Activated naive CD8-positive, alpha-beta T cell treated with anti-CD3 and anti-CD28 coated beads for 36 hours (primary cell): ENCODE measurements at regions not wholly inside any gene's neighbourhood (a gene's known extent, or its start where the extent isn't known, plus 50 kb on each side); places are given as distances from the start of the nearest gene placed in this dataset.

Experiments used
- DNase-seq: peaks from one replicate; pipeline ENCODE4 v3.0.0; 2021
- H3K27ac Mint-ChIP-seq: one replicate; pipeline ENCODE4 v1.8.0; 2022; ENCODE audit warnings: mild to moderate bottlenecking, moderate library complexity, mixed read lengths
- H3K27me3 Mint-ChIP-seq: one replicate; pipeline ENCODE4 v1.8.0; 2022; ENCODE audit warnings: mild to moderate bottlenecking, mixed read lengths
- H3K36me3 Mint-ChIP-seq: one replicate; pipeline ENCODE4 v1.8.0; 2021; ENCODE audit warnings: mild to moderate bottlenecking, mixed read lengths
- H3K4me1 Mint-ChIP-seq: one replicate; pipeline ENCODE4 v1.8.0; 2021; ENCODE audit warnings: mixed read lengths
- H3K4me3 Mint-ChIP-seq: one replicate; pipeline ENCODE4 v1.8.0; 2022; ENCODE audit warnings: mild to moderate bottlenecking, moderate library complexity, mixed read lengths
- H3K9me3 Mint-ChIP-seq: one replicate; pipeline ENCODE4 v1.8.0; 2022; ENCODE audit warnings: mixed read lengths

DNA sequence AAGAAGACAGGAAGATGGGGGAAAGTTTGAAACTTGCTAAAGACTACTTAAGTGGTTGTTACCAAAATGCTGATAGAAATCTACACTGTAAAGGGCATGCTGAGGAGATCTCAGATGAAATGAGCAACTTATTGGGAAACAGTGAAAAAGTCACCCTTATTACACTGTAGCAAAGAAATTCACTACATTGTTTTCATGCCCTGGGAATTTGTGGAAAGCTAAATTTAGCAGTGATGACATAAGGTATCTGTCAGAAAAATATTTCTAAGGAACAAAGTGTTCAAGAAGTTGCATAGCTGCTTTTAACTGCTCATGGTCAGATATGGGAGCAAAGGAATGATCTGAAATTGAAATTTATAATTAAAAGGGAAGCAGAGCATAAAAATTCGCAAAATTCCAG lies 702.4 kb upstream of the LRRC4C start:
- H3K4me1 Mint-ChIP-seq = no peaks in the 10 kb centered on the region

DNA sequence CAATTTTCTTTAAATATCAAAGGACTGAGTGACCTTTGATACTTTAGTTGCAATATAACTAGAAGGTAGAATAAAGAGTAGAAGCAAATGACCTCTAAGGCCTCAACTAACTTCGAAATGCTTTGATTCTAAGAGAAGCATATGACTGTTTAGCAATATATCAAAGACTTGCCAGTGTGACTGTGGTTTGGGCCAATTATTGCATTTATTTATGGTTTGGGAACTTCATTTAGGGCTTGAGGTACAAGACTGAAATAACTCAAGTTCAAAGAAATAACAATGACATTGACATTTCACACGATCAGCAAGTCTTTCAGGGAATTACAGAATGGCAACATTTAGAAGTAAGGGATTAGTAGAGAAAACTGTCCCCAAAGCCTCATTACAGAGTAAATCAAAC lies 709.7 kb upstream of the LRRC4C start:
- Mint-ChIP-seq H3K27ac (no peak overlapping the region), H3K27me3 (no peaks in the 10 kb centered on the region), H3K4me1 (no peaks in the 10 kb centered on the region), H3K36me3 (no peaks in the 10 kb centered on the region), H3K9me3 (peaks cover 9% of the 10 kb centered on the region), H3K4me3 (no peak overlapping the region)
- no peak for DNase-seq

More for the DNA sequence above, 702.4 kb upstream of the LRRC4C start:
- no peak for DNase-seq
- H3K27ac Mint-ChIP-seq = no peak overlapping the region
- H3K9me3 Mint-ChIP-seq = peaks cover 7% of the 10 kb centered on the region
- no peaks in the 10 kb centered on the region for H3K36me3 Mint-ChIP-seq
- no peak overlapping the region for H3K4me3 Mint-ChIP-seq
- H3K27me3 Mint-ChIP-seq = no peaks in the 10 kb centered on the region

DNA sequence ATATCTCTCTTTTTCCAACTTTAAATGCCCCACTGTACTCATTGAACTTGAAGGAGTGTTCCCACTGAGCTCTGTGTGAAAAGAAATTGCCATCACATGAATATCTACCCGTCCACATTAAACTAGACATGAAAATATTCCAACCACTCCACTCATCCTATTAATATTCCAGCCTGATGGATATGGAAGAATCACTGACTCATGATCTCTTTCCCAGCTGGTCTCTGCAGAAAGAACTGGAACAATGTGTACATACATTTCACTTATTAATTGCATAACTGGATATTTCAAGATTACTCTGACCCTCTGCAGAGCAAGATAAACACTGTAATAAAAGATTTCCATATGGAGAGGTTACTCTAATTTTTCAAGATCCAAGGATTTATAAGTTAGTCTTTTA lies 711.1 kb upstream of the LRRC4C start:
- no peak for DNase-seq
- Mint-ChIP-seq H3K4me1 (no peaks in the 10 kb centered on the region), H3K27me3 (no peaks in the 10 kb centered on the region), H3K4me3 (no peak overlapping the region), H3K27ac (no peak overlapping the region), H3K9me3 (peaks cover 9% of the 10 kb centered on the region), H3K36me3 (no peaks in the 10 kb centered on the region)

DNA sequence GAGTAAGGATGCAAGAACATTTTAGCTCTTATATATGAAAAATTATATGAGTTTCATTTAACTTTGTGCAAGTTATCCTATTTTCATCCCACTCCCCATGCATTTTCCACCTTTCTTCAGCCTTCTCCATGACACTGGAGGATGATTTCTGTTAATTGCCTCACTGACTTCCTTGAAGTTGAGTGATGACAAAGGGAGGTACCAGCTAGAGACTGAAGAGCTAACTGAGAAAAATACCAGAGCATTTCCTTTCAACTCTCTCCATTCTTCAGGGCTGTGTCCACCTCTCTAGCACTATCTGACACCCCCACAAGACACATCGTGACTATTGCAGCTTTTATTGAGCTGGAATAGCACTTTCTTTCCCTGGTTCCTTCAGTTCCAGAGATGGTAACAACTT lies 711.6 kb upstream of the LRRC4C start:
- Mint-ChIP-seq H3K36me3 (no peaks in the 10 kb centered on the region), H3K27ac (no peak overlapping the region), H3K9me3 (peaks cover 9% of the 10 kb centered on the region), H3K27me3 (no peaks in the 10 kb centered on the region), H3K4me1 (no peaks in the 10 kb centered on the region), H3K4me3 (no peak overlapping the region)
- DNase-seq = no peak

DNA sequence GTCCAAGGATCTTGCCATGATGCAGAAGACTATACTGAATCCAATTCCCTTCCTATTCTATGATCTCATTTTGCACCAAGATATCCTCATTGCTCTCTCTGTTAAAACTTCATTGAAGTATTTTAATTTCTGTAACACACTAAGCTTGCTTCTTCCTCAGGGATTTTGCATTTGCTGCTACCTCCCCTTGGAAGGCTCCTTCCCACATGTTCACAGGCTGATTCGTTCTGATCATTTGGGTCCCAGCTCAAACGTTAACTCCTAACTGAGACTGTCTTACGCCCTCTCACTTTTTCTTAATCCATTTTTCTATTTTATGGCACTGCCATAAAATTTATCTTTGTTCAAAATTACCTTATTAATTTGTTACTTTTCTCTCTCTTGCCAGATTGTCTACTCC lies 713.0 kb upstream of the LRRC4C start:
- H3K27me3 Mint-ChIP-seq = no peaks in the 10 kb centered on the region
- H3K9me3 Mint-ChIP-seq = peaks cover 9% of the 10 kb centered on the region
- no peak overlapping the region for H3K4me3 Mint-ChIP-seq
- no peaks in the 10 kb centered on the region for H3K4me1 Mint-ChIP-seq
- no peak for DNase-seq
- H3K36me3 Mint-ChIP-seq = no peaks in the 10 kb centered on the region
- no peak overlapping the region for H3K27ac Mint-ChIP-seq

DNA sequence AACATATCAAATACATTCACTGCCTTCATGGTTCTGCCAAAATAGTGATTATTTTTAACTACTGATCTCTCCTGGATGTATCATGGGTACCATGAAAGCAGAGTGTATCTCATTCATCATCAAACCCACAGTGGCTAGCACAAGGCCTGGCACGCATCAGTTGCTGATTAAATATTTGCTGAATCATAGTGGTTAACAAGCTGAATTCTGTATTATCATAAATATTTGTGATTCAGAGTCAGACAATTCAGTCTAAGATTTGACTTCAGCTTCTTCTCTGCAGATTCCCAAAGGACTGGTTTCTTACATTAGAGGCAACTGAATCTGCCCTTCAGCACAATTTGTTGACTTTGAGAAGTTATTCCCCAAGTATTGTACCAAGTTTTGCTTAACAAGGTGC lies 715.8 kb upstream of the LRRC4C start:
- H3K4me1 Mint-ChIP-seq = no peaks in the 10 kb centered on the region
- DNase-seq = no peak
- H3K9me3 Mint-ChIP-seq = peaks cover 4% of the 10 kb centered on the region
- H3K36me3 Mint-ChIP-seq = no peaks in the 10 kb centered on the region
- no peak overlapping the region for H3K27ac Mint-ChIP-seq
- H3K27me3 Mint-ChIP-seq = no peaks in the 10 kb centered on the region
- no peak overlapping the region for H3K4me3 Mint-ChIP-seq

DNA sequence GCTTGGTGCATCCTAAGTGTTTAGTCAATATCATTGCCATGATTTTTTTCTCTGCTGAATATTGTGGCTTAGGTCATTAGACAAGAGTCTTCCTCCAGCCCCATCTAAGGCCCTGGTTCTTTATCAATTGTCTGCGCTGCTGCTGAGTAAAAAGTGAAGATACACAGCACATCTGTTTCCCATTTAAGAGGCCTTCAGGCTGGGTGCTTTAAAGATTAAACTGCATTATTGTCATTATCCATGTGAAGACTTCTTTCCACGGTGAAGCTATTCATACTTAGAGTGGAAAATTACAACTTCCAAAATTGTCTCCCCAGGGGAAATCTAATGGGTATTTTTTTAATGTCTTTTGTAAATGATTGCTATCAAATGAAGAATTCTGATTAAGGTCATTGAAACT lies 719.8 kb upstream of the LRRC4C start:
- Mint-ChIP-seq H3K4me1 (no peaks in the 10 kb centered on the region), H3K4me3 (no peak overlapping the region), H3K27ac (no peak overlapping the region), H3K27me3 (no peaks in the 10 kb centered on the region), H3K36me3 (no peaks in the 10 kb centered on the region), H3K9me3 (peaks cover 4% of the 10 kb centered on the region)
- DNase-seq = no peak

DNA sequence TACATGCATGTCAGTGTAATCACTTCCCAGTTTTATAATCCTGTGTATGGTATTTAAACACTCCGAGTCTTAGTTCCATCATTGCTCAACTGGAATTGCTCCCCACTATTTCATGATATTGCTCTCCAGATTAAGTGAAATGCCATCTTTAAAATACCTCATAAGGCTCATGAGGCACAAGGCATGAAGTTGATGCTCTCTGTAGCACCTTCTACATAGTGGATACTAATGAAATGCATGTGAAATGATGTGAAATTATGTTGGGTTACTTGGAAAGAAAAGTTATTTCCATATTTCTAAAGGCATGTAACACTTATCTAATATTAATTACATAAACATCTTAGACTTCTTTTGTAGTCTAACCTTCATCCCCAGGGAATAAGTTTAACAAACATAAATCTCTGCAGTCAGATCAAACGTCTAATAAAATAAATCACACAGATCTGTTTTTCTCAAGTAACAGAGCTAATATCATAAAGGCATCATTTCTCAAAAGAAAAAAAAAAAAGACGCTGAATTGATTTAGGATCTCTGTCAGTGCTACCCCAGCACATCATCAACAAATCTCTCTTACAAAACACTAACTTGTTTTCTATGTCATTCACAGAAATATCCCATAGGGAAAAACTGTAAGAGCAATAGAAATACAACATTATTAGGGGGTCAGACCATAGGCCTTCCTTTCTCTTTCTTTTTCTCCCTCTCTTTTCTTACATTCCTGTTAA lies 736.0 kb upstream of the LRRC4C start:
- no peak overlapping the region for H3K27ac Mint-ChIP-seq
- DNase-seq = no peak
- peaks cover 8% of the 10 kb centered on the region for H3K9me3 Mint-ChIP-seq
- no peaks in the 10 kb centered on the region for H3K4me1 Mint-ChIP-seq
- no peaks in the 10 kb centered on the region for H3K36me3 Mint-ChIP-seq
- H3K4me3 Mint-ChIP-seq = no peak overlapping the region
- H3K27me3 Mint-ChIP-seq = no peaks in the 10 kb centered on the region

DNA sequence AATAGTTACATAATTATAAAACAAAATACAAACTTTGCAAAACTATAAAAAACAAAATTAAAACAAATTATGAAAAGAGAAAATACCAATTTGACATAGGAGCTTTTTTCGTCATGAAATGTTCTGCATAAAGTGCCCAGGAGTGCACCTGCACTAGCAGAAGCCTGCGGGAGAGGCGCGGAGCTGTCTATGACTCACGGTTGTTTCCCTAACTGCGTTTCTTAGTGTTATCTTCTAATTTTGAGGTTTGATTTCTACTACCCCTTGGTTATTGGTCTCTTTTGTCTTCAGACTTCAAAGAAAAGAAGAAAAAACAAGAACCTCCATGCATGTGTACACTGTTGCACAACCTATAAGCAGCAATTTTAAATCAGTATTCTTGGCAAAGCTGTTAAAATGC lies 740.9 kb upstream of the LRRC4C start:
- Mint-ChIP-seq H3K9me3 (peaks cover 5% of the 10 kb centered on the region), H3K36me3 (no peaks in the 10 kb centered on the region), H3K27ac (no peak overlapping the region), H3K4me3 (no peak overlapping the region), H3K4me1 (no peaks in the 10 kb centered on the region), H3K27me3 (no peaks in the 10 kb centered on the region)
- no peak for DNase-seq

DNA sequence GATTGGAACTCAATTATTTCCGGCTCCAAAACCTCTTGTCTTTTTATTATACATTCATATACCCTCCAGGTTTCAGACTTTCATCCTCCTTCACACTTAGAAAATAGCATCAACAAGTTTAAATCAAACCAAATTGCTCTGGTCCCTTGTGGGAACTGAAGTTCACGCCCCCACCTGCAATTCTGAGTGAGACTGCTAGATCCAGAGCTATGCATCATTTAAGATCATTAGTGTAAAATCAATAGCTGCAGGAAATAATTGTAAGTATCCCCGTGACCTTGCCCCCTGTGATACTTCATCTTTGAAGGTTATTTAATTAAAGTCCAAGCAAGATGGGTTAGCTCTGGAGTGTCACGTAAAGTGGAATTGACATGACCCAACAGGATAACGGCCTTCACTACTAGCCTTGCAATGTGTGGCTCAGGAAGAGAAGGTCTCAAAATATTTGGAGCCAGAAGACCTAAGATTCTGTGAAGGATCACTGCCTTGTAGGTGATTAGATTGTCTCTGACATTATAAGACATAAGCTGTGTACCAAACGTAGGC lies 742.2 kb upstream of the LRRC4C start:
- no peaks in the 10 kb centered on the region for H3K27me3 Mint-ChIP-seq
- no peaks in the 10 kb centered on the region for H3K36me3 Mint-ChIP-seq
- H3K9me3 Mint-ChIP-seq = peaks cover 7% of the 10 kb centered on the region
- H3K4me3 Mint-ChIP-seq = no peak overlapping the region
- DNase-seq = no peak
- H3K27ac Mint-ChIP-seq = no peak overlapping the region
- H3K4me1 Mint-ChIP-seq = no peaks in the 10 kb centered on the region

DNA sequence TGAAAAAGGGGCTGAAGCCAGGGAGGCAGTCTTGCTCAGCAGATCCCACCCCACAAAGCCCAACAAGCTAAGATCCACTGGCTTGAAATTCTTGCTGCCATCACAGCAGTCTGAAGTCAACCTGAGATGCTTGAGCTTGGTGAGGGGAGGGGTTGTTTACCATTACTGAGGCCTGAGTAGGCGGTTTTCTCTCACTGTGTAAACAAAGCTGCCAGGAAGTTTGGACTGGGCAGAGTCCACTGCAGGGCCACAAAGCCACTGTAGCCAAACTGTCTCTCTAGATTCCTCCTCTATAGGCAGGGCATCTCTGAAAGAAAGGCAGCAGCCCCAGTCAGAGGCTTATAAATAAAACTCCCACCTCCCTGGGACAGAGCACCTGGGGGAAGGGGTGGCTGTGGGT lies 746.1 kb upstream of the LRRC4C start:
- Mint-ChIP-seq H3K4me1 (no peaks in the 10 kb centered on the region), H3K9me3 (peaks cover 26% of the 10 kb centered on the region), H3K36me3 (no peaks in the 10 kb centered on the region), H3K27ac (no peak overlapping the region), H3K27me3 (no peaks in the 10 kb centered on the region), H3K4me3 (no peak overlapping the region)
- DNase-seq = no peak

DNA sequence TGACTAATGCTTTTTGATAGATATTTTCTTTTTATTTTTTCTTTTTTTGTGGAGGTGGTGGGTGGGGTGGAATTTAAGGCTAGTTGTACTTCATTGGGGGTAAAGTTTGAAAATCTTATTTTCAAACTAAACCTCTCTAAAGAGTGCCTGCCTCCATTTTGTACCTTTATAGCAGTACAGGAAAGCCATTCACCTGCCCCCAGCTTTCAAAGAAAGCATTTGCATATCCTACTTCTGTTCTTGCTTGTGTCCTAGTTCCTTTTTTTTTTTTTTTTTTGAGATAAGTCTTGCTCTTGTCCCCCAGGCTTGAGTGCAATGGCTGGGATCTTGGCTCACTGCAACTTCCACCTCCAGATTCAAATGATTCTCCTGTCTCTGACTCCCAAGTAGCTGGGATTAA lies 766.2 kb upstream of the LRRC4C start:
- Mint-ChIP-seq H3K4me3 (no peak overlapping the region), H3K4me1 (no peaks in the 10 kb centered on the region), H3K36me3 (no peaks in the 10 kb centered on the region), H3K27me3 (no peaks in the 10 kb centered on the region), H3K27ac (no peak overlapping the region), H3K9me3 (peaks cover 9% of the 10 kb centered on the region)
- DNase-seq = no peak

DNA sequence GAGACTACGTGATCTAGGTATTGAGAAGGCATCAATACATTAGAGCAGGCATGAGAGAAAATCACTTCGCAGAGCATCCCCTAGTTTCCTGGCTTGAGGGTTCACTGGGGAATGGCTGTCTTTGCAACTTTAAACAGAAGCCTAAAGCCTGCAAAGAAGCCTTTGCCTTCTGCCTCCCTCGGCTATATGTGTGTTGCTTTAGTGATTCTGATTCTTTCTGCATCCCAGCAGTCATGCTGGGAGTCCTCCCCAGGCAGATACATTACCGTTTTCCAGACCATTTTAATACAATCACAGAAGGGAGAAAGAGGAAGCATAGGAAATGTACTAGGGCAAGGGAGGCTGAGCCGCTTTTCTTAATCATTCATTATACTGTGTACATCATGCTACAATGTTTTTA lies 773.2 kb upstream of the LRRC4C start:
- Mint-ChIP-seq H3K36me3 (no peaks in the 10 kb centered on the region), H3K4me1 (no peaks in the 10 kb centered on the region), H3K4me3 (no peak overlapping the region), H3K27me3 (no peaks in the 10 kb centered on the region), H3K27ac (no peak overlapping the region), H3K9me3 (peaks cover 8% of the 10 kb centered on the region)
- no peak for DNase-seq

DNA sequence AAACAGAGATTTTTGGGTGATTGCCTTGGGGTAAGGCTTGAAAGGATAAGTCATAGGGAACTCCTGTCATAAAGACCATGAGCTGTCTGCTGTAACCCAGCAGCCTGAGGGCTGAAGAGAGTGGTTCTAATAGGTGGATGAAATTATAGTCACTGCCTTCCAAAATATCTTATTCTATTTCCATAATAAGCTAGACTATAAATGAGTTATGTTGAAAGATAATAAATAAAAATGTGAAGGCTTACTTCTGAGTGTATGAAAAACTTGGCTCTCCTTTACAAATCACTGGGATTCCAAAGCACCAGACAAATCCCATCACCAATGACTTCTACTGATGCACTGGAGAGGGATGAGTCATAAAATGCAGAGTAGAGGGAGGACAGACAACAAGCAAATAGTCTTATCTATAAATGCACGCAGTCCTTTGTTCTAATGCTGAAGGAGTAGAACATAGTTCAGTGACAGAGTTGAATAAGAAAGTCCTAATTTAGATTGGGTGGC lies 775.0 kb upstream of the LRRC4C start:
- DNase-seq = no peak
- Mint-ChIP-seq H3K4me1 (no peaks in the 10 kb centered on the region), H3K27me3 (no peaks in the 10 kb centered on the region), H3K9me3 (peaks cover 8% of the 10 kb centered on the region), H3K36me3 (no peaks in the 10 kb centered on the region), H3K27ac (no peak overlapping the region), H3K4me3 (no peak overlapping the region)

DNA sequence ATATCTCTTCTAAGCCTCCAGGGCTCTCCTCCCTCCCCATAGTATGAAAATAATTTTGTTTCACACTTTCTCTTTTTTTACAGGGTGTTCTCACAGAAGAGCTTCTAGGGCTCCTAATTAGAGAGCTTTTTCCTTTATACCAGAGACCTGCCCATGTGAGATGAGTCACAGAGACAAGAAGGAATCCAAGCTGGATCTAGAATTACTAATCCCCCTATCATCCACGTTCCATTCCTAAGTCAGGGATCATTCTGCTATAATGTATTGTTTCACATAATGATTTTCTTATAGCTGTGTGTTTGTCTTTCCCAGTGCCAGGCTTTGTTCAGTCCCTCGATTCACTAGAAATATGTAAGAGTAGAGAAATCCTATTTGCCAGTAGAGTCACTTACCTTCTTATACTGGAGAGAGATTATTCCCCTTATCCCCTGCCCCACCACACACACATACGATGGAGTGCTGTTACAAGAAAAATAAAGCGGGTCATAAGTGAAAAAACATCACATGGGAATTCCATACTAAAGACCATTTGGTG lies 778.3 kb upstream of the LRRC4C start:
- no peak overlapping the region for H3K27ac Mint-ChIP-seq

DNA sequence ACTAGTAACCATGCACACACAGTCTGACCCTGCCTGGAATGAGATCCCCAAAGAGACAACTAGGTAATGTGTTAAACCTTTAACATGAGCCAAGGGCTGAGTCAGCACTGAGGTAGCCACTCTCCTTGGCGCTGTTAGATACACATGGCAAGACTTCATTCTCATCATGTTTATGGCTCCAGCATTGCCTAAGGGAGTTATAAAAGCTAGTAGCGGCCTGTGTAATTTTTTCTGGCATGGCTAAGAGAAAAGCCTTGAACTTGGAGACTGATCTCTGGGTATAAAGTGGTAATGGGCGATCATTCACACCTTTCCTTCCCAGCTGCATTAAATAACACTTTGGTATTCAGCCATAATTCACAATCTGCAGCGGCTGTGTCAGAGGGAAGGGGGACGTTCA lies 779.7 kb upstream of the LRRC4C start:
- no peak overlapping the region for H3K4me3 Mint-ChIP-seq
- no peaks in the 10 kb centered on the region for H3K36me3 Mint-ChIP-seq
- no peak for DNase-seq
- no peak overlapping the region for H3K27ac Mint-ChIP-seq
- peaks cover 5% of the 10 kb centered on the region for H3K9me3 Mint-ChIP-seq
- H3K27me3 Mint-ChIP-seq = no peaks in the 10 kb centered on the region
- H3K4me1 Mint-ChIP-seq = no peaks in the 10 kb centered on the region

More for the DNA sequence above, 778.3 kb upstream of the LRRC4C start:
- H3K4me3 Mint-ChIP-seq = no peak overlapping the region
- H3K9me3 Mint-ChIP-seq = peaks cover 5% of the 10 kb centered on the region
- DNase-seq = no peak
- no peaks in the 10 kb centered on the region for H3K27me3 Mint-ChIP-seq
- H3K36me3 Mint-ChIP-seq = no peaks in the 10 kb centered on the region
- no peaks in the 10 kb centered on the region for H3K4me1 Mint-ChIP-seq
